ENCODE measurements at regions not wholly inside any gene's neighbourhood (a gene's known extent, or its start where the extent isn't known, plus 50 kb on each side); places are given as distances from the start of the nearest gene placed in this dataset.

GRCh38 chr2:21866316-21866715, 742.5 kb downstream of the TDRD15 start:
- TF ChIP-seq ZNF274 (IDR thresholded peaks at IDR 0.05; ENCODE audit: low read depth, low read length) (no peak), SUZ12 (IDR thresholded peaks at IDR 0.05; ENCODE audit: extremely low read depth, insufficient read depth, insufficient read length) (no peak)
